Upper lobe of left lung (tissue), 6 donors: ENCODE measurements at regions not wholly inside any gene's neighbourhood (a gene's known extent, or its start where the extent isn't known, plus 50 kb on each side); places are given as distances from the start of the nearest gene placed in this dataset.
A peak's percentile ranks its signal among the peaks of the same experiment; 100 is the strongest.

ENCODE experiments used
- ATAC-seq, 2 donors: fragments of 200-7000 bp; cut with Tn5 transposase; one replicate each; pipeline ENCODE4 v1.9.1; 2022; ENCODE audit warnings: mild to moderate bottlenecking in 2 of 2, moderate library complexity in 2 of 2; ENCODE audit not compliant: low FRiP score in 2 of 2
- DNase-seq, 2 donors: peaks; one replicate each; pipeline ENCODE4 v3.0.0-alpha.2; 2019 to 2020
- H3K27ac ChIP-seq, 4 donors: fragments of 200-600 bp; sonication (generic); one replicate each; pipeline ENCODE4 v1.5.1; 2016 to 2019
- H3K27me3 ChIP-seq, 4 donors: fragments of 200-600 bp; sonication (generic); one replicate each; pipeline ENCODE4 v1.5.1; 2017 to 2019
- H3K36me3 ChIP-seq, 4 donors: fragments of 200-600 bp; sonication (generic); one replicate each; pipeline ENCODE4 v1.5.1; 2016 to 2019
- H3K4me1 ChIP-seq, 4 donors: fragments of 200-600 bp; sonication (generic); one replicate each; pipeline ENCODE4 v1.5.1; 2018 to 2019
- H3K4me3 ChIP-seq, 4 donors: fragments of 200-600 bp; sonication (generic); one replicate each; pipeline ENCODE4 v1.5.1; 2017 to 2019; ENCODE audit warnings: mild to moderate bottlenecking in 2 of 4, moderate library complexity in 1 of 4
- H3K9me3 ChIP-seq, 4 donors: fragments of 200-600 bp; sonication (generic); one replicate each; pipeline ENCODE4 v1.5.1; 2018 to 2019
- CTCF ChIP-seq, 6 experiments: fragments of 450-650 bp in 4 of 6; fragments of 200-600 bp in 2 of 6; sonication (generic) in 2 of 6; IDR thresholded peaks; one replicate each; pipeline ENCODE4 v1.5.1; 2016 to 2019; ENCODE audit warnings: antibody characterized with exemption in 6 of 6
- EP300 ChIP-seq, 4 donors: sonication (generic); formaldehyde crosslinking; IDR thresholded peaks; one replicate each; pipeline ENCODE4 v1.5.1; 2017; ENCODE audit warnings: antibody characterized with exemption in 4 of 4, control low read depth in 2 of 4
- POLR2A ChIP-seq, 4 donors: fragments of 450-650 bp; IDR thresholded peaks; one replicate each; pipeline ENCODE4 v1.5.1; 2016 to 2017; ENCODE audit warnings: antibody characterized with exemption in 4 of 4, mild to moderate bottlenecking in 2 of 4
- POLR2AphosphoS5 ChIP-seq, 2 donors: sonication (generic); formaldehyde crosslinking; IDR thresholded peaks; one replicate each; pipeline ENCODE4 v1.5.1; 2017; ENCODE audit warnings: antibody characterized with exemption in 2 of 2
- WGBS, 2 donors: methylation state at CpG; one replicate each; pipeline ENCODE4 v1.1.5; 2017 to 2018; 5-methylcytosine and 5-hydroxymethylcytosine counted together
- donor health status: DM: no; HTN: no; CAD: no; lungs with moderate emphysema.
- donor health status: DM: no; HTN: yes; CAD: no; lungs with severe emphysema.

- Histone ChIP-seq H3K9me3 (no peaks in the 10 kb centered on the region), H3K36me3 (no peaks in the 10 kb centered on the region), H3K27ac (no peak overlapping the region), H3K4me3 (no peak overlapping the region), H3K27me3 (no peaks in the 10 kb centered on the region), H3K4me1 (no peaks in the 10 kb centered on the region)
- DNase-seq: no peak
- ATAC-seq: no peak
- 83 to 84% methylated on average over 3 of the region's 3 CpGs for WGBS, 2 donors
- no peak for TF ChIP-seq CTCF (IDR thresholded peaks at IDR 0.05)
- no peak for TF ChIP-seq EP300 (IDR thresholded peaks at IDR 0.05)
- no peak for TF ChIP-seq POLR2AphosphoS5 (IDR thresholded peaks at IDR 0.05)
- no peak for TF ChIP-seq POLR2A (IDR thresholded peaks at IDR 0.05)
Measured at GRCh38 chr22:27413702-27414101, 387.9 kb downstream of the MN1 start.

- peak in 1 of 2 donors; percentile 38 for DNase-seq
- Histone ChIP-seq H3K36me3 (no peaks in the 10 kb centered on the region), H3K27me3 (no peaks in the 10 kb centered on the region), H3K4me1 (peaks cover 3 to 14% (median 12%) of the 10 kb centered on the region in 4 donors), H3K4me3 (no peak overlapping the region), H3K27ac (no peak overlapping the region), H3K9me3 (no peaks in the 10 kb centered on the region)
- 11 to 13% methylated on average over 7 to 12 of the region's 12 CpGs for WGBS, 2 donors
- no peak for ATAC-seq
- no peak for TF ChIP-seq CTCF (IDR thresholded peaks at IDR 0.05)
Measured at GRCh38 chr22:27416511-27417420, 384.8 kb downstream of the MN1 start.

GRCh38 chr22:27417421-27417814 lies 384.1 kb downstream of the MN1 start:
- H3K9me3 ChIP-seq: no peaks in the 10 kb centered on the region
- no peak overlapping the region for H3K27ac ChIP-seq
- peaks cover 3 to 14% (median 12%) of the 10 kb centered on the region in 4 donors for H3K4me1 ChIP-seq
- H3K36me3 ChIP-seq: no peaks in the 10 kb centered on the region
- no peaks in the 10 kb centered on the region for H3K27me3 ChIP-seq
- TF ChIP-seq CTCF (IDR thresholded peaks at IDR 0.05) (no peak), POLR2AphosphoS5 (IDR thresholded peaks at IDR 0.05) (no peak), EP300 (IDR thresholded peaks at IDR 0.05) (no peak), POLR2A (IDR thresholded peaks at IDR 0.05) (no peak)
- ATAC-seq: no peak
- H3K4me3 ChIP-seq: no peak overlapping the region
- no peak for DNase-seq
- WGBS, 2 donors: 75 to 80% methylated on average over 5 of the region's 5 CpGs

- H3K27me3 ChIP-seq: no peaks in the 10 kb centered on the region
- no peaks in the 10 kb centered on the region for H3K9me3 ChIP-seq
- no peaks in the 10 kb centered on the region for H3K36me3 ChIP-seq
- H3K27ac ChIP-seq: no peak overlapping the region
- no peak overlapping the region for H3K4me3 ChIP-seq
- H3K4me1 ChIP-seq: peaks cover 3 to 14% (median 12%) of the 10 kb centered on the region in 4 donors
- 65 to 68% methylated on average over 7 of the region's 7 CpGs for WGBS, 2 donors
- TF ChIP-seq POLR2A (IDR thresholded peaks at IDR 0.05): no peak
- no peak for TF ChIP-seq POLR2AphosphoS5 (IDR thresholded peaks at IDR 0.05)
- TF ChIP-seq EP300 (IDR thresholded peaks at IDR 0.05): no peak
- no peak for TF ChIP-seq CTCF (IDR thresholded peaks at IDR 0.05)
- ATAC-seq (no peak), DNase-seq (no peak)
Measured at GRCh38 chr22:27418261-27418660, 383.3 kb downstream of the MN1 start.

GRCh38 chr22:27419473-27419872 lies 382.1 kb downstream of the MN1 start:
- Histone ChIP-seq H3K27ac (no peak overlapping the region), H3K27me3 (no peaks in the 10 kb centered on the region), H3K4me1 (peaks cover 3 to 14% (median 12%) of the 10 kb centered on the region in 4 donors), H3K4me3 (no peak overlapping the region), H3K9me3 (no peaks in the 10 kb centered on the region), H3K36me3 (no peaks in the 10 kb centered on the region)
- DNase-seq: no peak
- 73 to 75% methylated on average over 7 of the region's 7 CpGs for whole genome bisulfite sequencing, 2 donors
- TF ChIP-seq POLR2AphosphoS5 (IDR thresholded peaks at IDR 0.05) (no peak), POLR2A (IDR thresholded peaks at IDR 0.05) (no peak), EP300 (IDR thresholded peaks at IDR 0.05) (no peak), CTCF (IDR thresholded peaks at IDR 0.05) (no peak)
- ATAC-seq: no peak
